HG02870 (cell line): ENCODE measurements at regions not wholly inside any gene's neighbourhood (a gene's known extent, or its start where the extent isn't known, plus 50 kb on each side); places are given as distances from the start of the nearest gene placed in this dataset.
"Not testable (repeated sequence)": the region's sequence is repeated elsewhere in the genome, so short reads cannot be mapped to it uniquely, and the experiment has no call there.

Source experiments
- ATAC-seq: cut with Tn5 transposase; IDR thresholded peaks from one replicate; pipeline ENCODE4 v1.9.1; 2021; ENCODE audit warnings: mild to moderate bottlenecking, moderate library complexity; ENCODE audit not compliant: unreplicated experiment

DNA sequence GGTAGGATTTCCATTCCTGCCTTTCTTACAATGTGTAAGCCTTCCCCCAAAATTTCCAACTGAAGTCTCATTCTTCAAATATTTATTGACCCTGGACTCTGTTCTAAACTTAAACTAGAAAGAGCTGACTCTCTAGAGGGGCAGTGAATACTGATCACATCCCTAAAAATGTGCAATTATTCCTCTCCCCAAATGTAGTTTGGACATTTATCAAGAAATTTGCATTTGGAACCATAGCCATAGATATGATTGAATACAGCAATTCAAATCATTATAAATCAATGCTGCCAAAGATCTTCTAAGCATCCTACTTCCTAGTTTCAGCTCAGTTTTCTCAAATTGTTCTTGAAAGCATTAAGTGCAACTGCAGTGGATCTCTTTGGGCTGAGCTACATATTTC is 525.7 kb downstream of the RAB28 start:
- ATAC-seq: no peak

DNA sequence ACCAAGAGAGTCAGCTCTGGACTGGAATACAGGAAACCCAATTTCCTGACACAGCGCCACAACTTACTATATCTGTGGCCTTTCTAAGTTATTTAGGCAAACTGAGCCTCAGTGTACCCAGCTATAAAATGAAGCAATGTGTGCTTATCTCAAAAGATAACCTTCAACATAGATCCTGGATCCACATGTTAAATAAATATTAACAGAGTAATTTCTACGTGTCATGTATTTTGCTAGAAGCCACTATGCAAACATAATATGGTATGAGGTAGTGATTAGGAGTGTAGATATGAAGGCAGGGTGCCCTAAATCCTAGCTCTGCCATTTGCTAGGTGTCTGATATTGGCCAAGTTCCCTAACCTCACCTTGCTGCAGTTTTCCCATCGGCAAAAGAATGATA is 527.0 kb downstream of the RAB28 start:
- no peak for ATAC-seq

DNA sequence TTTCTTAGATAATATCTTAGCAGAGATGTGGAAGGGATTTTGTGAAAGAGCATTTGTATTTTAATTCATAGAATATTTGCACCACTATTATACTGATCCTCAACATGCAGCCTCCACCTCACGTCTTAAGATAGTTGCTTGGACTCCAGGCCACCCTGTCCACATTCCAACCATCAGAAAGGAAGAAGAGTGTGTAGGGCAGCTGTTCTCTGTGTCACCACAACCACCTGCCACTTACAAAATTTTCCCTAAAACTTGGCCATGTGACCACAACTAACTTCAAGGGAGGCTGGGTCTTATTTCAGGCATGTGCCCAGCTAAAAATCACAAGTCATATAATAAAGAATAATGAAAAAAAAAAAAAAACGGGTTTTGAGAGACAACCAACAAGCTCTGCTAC is 528.1 kb downstream of the RAB28 start:
- ATAC-seq: no peak

DNA sequence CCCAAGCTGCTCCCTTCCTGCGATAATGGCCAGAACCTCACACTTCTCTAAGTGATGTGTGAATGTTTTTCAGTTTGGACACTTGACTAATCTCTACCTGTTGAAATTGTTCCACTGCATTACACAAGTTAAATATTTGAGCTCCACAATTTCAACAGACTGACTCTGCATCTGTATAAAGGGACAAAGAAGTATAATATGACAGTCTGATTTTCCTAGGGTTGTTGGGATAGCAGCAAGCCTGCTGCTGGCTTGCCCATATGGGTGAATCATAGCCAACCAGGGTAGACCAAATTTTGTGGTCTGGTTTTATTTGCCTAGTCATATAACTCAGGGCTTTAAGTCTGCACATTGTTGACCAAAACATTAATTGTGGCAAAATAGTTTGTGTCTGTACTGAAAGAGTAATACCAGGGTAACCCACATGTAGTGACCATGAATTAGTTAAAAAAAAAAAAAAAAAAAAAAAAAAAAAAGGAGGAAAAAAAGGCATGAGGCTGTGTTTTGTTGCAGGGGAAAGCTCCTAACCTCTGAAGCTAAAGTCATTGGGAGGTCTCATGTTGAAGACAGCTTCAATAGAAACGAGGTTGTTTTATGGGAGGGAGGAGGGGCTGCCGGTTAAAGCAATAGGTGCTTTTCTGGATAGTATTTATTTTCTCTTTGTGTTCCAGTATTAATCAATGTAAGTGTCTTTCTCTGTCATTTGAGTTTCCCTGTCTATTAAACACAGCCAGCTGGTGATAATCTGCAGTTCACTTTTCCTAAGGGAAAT is 534.2 kb downstream of the RAB28 start:
- ATAC-seq: no peak

DNA sequence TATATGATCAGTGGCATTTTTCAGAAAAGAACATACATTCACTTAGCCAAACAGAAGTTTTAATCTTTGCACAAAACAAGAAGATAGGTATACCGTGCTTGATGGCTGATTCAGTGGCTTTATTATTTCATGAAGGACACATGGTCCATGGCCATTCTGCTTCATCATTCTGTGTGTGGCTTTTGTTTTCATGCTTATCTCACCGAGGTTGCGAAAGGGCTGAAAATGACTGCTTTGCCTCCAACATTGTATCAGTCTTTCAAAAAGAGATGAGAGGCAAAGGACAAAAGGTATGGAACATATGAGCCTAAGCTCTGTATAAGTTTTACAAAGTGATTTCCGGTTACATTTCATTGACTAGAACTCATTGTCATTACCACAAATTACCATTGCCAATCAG is 541.1 kb downstream of the RAB28 start:
- no peak for ATAC-seq

DNA sequence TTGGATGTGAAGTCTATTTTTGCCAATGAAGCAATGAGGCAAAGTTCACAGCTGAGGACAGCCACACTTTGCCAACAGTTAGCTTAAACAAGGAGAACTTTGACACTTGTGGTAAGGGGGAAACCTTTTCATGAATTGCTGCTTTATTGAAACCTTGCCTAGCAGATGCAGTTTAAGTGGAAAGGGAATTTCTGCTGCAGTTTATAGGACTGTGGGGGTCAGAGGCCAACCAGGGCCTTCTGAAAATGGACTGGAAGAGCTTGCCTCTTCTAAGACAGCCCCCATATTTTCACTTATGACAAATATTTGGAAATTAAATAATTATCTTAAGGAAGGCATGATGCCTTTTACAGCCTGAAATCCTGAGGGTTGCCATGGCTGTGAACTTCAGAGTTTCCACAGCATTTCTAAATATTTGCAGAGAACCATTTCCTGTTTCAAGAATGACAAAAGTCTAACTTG is 550.3 kb downstream of the RAB28 start:
- no peak for ATAC-seq

DNA sequence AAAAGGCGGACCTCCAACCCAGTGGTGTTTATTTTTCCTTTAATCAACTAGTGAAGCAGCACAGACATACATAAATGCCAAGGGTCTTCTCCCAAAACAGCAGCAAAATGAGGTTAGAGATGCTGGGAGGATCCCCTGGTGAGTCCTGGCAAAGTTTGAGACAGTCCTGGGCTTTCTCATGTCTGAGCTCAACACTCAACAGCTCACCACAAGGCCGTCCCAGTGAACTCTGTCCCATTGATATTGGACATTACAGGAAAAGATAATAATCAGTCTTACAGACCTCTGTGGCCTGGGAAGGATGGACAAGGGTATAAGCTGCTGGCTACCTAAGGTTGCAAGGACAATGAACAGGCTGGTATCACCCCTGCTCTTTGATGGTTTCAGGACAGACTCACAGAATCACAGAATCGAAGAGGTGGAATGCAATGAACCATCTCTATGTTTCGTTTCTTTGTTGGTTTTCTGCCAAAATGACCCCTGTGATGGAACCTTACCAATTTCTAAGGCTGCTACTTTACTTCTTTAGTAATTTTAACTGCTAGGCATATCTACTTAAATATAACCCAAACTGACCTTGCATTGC is 551.8 kb downstream of the RAB28 start:
- no peak for ATAC-seq

DNA sequence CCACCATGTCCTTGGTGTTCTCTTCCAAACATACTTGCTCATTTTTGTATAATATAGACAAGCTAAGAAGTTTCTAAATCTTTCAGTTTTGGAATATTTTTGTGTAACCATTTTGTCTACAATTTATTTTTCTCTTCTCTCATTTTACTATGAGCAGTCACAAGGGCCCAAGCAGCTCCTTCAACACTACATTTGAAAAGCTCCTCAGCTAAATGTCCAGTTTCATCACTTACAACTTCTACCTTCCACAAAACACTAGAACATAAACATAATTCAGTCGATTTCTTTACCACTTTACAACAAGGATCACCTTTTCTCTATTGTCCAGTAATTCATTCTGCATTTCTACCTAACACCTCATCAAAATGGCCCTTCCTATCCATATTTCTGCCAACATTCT is 554.4 kb downstream of the RAB28 start:
- ATAC-seq: no peak

DNA sequence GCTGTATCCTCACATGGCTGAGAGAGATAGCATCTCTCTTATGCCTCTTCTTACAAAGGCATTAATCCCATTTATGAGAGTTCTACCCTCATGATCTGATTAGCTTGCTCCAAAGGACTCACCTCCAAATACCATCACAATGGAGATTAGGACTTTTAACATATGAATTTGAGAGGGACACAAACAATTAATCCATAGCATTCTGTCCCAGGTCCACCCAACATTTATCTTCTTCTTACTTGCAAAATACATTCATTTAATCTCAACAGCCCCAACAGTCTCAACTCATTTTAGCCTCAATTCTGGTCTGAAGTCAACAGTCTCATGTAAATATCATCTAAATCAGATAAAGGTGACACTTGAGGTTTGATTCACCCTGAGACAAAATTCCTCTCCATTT is 555.4 kb downstream of the RAB28 start:
- no peak for ATAC-seq

DNA sequence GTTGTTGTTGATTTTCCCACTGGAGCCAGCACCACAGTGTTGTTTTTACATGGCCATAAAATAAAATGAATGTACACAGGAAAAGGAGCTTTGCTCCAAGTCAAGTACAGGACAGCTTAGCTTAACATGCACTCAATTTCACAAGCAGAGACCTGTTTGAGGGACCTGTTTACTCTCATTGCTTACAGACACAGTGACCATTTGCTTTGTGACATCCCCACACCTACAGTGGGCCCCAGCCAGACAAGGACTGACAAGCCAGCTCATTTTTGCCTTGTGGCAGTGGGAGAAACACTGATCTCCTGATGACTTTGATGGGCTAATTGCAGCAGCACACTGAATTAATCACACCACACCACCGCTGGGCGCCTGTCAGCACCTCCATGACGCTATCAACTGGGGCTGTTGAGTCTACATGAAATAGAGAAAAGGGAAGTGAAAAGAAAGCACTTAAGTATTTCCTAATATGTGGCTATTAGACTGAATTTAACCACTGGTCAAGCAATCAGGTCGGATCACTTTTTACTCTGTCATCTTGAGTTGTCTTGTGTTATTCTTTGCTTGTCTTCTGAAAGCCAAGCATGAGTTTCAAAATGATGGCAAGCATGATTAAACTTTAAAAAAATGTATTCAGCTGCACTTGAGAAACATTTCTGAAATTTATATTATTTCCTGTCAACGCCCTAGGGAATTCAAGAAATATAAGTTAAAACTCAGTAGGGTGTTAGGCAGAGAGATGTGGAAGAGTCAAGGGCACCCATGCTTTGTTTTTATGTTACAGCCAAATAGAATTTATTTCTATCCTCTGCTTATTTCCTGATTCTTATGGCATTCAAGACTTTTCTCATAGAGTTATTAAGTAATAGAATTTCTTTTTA is 557.7 kb downstream of the RAB28 start:
- ATAC-seq: peak; percentile 68

DNA sequence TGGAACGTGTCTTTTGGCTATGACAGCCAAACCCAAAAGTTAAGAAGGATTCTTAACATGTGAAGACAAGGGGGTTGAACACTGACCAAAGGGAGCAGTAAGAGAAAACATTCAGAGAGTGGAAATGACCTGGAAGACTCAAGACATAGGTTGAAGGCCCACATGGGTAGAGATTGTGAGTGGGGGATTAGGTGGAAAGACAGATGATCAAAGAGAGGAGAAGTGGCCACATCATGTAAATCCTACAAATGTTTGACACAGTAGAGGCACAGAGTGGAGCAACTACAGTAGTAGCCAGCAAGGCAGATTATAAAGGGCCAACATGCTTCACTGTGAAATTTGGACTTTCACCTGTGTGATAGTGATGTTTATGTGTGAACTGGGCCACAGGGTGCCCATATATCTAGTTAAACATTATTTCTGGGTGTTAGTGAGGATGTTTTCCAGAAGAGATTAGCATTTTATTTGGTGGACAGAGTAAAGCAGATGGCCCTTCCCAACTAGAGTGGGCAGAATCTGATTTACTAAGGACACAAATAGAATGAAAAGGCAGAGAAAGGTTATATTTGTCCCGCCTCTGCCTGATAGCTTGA is 559.3 kb downstream of the RAB28 start:
- no peak for ATAC-seq

DNA sequence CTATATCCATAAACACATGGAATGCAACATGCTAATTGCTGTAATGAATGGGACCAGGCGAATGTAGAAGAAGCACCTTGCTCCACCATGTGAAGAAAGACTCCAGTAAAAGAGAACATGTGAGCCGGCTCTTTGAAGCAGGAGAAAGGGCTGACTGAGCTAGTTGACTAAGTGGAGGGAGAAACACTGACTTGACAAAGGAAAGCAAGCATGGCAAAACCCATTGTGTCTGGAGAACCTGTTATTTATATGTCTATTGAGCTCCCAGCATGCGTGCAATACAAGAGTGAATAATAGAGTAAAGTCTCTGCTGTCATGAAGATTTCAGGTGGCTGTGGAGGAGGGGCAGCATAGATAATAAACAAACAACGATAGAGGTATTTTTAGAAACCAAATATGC is 559.9 kb downstream of the RAB28 start:
- no peak for ATAC-seq

DNA sequence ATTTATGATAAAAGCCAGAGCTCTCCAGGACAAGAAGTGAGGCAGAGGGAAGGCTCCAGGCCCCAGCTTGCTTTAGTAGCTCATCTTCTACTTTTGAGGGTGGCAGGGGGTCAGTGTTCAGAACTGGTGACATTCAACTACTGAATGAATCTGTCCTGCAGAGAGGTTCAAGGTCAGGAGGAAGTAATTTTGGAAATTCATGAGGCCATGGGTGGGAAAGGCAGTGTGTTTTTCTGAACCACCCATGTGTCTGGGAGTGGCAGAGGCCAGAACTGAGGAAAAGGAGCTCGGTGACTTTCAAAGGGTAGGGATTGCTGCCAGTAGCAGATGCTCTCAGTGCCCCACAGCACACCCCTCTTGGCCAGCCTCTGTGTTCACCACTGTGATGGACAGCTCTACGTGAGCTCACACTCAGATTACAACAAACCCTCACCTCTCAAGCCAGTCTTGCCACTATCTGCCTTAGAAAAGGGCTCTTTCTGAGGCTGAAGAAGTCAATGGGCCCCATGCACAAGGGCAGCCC is 571.2 kb downstream of the RAB28 start:
- no peak for ATAC-seq

DNA sequence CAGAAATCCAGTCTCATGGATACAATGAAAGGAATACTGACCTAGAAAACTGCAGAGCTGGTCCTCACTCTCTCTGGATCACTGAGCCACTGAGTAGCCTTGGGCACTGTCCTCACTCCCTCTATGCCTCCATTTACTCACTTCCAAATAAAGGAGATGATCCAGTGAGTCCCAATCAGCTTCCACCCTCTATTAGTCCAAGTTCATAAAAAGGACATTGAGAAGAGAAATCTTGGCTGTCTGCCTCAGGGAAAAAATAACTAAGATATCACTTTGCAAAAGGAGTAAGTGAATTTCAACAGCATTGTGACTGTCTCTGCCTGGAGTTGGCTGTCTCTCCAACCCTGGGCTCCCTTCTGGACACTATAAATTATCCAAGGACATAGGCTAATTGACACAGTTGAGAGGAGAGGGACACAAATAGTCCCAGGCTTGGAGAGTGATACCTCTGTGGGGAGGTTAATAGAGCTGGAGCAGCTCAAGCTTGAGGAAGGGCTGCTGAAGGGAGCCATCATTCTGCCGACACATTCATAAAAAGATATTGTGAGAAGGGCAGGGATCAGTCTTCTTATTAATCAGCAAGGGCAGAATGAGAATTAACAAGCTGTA is 572.3 kb downstream of the RAB28 start:
- no peak for ATAC-seq

DNA sequence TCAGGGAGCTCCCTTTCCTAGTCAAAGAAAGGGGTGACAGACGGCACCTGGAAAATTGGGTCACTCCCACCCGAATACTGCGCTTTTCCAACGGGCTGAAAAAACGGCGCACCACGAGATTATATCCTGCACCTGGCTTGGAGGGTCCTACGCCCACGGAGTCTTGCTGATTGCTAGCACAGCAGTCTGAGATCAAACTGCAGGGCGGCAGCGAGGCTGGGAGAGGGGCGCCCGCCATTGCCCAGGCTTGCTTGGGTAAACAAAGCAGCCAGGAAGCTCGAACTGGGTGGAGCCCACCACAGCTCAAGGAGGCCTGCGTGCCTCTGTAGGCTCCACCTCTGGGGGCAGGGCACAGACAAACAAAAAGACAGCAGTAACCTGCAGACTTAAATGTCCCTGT is 580.5 kb downstream of the RAB28 start:
- ATAC-seq: not testable (repeated sequence)

DNA sequence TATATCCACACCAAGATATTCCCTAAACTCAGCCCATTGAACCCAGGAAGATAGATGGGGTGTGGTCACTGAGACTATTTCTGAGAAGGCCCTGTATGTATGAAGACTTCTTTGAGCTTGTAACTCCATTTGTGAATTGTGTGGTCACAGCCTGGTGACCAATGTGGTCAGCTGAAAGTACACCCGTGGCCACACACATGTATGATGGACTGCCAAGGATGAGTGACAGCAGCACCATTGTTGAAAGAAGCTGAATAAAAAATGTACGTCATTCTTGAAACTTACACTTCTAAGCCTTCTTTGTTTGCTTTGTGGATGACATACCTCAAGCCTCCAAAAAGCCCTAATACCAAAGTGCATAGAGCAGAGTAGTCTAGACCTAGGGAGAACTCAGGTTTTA is 581.4 kb downstream of the RAB28 start:
- no peak for ATAC-seq

DNA sequence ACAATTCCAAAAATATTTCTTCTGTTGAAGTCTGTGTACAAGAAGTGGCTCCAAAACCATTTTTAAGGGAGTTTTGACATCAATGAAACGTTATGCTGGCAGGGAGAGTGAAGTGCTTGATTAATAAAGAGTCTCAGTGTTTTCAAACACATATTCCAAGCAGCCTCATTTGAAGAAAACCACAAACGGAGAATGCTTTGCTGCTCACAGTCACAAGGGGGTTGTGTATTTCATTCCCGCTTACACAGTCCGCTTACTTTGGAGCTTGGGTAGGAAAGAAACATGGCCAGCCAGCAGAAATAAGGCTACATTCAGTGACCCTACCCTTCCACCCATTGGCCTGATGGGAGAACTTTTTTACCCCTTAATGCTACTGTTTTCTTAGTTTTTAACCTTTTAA is 586.2 kb downstream of the RAB28 start:
- ATAC-seq: no peak

DNA sequence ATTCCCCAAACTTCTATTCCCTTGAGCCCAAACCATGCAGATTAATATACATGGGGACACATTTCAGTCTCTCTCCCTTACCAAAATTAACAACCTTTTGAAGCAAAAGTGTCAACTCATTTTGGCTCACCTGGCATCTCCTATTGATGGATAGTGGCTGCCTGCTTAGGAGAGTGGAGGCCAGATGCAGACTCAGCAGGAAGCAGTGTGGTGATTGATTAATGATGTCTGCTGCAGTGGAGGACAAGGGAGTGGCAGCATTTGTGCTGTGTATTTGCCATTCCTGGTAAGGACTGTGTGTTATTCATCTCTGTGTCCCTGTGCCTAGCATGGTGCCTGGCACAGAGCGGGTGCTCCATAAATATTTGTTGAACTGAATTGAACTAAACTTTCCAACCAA is 590.1 kb downstream of the RAB28 start:
- ATAC-seq: no peak

DNA sequence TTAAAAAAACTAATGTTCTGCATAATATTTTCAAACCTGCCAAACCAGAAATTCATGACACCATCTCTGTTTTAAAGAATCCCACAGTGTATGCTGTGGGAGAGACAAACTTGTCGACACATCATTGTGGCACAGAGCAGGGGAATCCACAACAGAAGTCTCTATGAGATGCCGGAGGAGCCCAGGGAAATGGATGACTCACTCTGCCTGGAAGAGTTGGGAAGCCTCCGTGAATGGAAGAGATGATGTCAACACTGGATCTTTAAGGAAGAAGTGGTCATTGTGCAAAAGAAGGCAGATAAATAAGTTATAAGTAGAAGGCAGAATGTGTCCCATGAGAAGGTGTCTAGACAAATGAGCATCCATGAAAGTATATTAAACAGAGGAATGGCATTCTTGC is 595.1 kb downstream of the RAB28 start:
- ATAC-seq: no peak

DNA sequence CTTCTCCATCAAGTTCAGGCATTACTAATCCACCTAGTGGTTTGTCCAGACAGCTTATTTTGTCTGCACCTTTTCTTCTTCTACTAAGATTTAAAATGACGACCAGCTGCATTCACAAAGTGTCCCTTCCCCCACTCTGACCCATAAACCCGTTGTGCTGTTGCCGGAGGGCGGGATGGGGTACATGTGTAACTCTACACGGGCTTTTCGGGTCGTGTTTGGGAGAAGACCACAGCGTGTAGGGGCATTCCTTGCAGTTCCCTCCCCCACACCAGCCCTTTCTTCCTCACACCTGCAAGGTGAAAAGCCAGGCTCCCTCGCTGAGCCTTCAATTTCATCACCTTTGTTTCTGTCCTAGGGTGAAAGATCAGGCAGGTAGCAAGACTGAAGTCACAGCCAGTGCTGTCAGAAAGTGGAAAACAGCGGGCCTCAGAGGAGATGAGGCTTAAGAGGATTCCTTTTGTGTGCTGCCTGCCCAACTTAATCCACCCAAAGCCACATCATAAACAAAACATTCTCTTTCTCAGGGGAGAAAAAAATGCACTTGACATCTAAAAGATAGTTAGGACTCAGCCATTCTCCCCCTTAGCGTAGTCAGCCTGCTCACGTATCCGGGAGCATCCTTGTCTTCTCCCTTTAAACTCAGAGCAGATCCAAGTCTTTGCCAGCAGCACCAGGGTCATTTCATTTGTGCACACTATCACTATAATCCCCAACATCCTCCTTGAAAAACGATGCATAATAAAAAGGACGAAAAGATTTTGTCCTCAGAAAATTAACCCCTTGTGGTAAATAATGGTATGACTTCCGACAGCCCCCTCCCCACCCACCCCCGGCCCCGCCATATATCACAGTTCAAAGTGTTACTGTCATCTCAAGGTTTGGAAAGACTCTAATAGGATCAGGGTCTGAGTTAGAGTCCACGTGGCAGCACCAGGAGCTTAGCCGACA is 599.0 kb downstream of the RAB28 start:
- no peak for ATAC-seq
